OCI-LY7 (cell line): ENCODE measurements at regions not wholly inside any gene's neighbourhood (a gene's known extent, or its start where the extent isn't known, plus 50 kb on each side); places are given as distances from the start of the nearest gene placed in this dataset.

Experiments
- CTCF ChIP-seq: fragments of 200-600 bp; sonication (generic); conservative IDR thresholded peaks from 2 replicates; pipeline ENCODE4 v1.5.1; 2014; ENCODE audit warnings: mild to moderate bottlenecking, antibody characterized with exemption, low read length, moderate library complexity, mixed read lengths
- EZH2phosphoT487 ChIP-seq: fragments of 200-600 bp; sonication (generic); IDR thresholded peaks from 2 replicates; pipeline ENCODE4 v1.6.1; 2018; ENCODE audit warnings: low read depth, borderline replicate concordance, mild to moderate bottlenecking, mixed run types, antibody characterized with exemption, low read length, moderate library complexity, mixed read lengths

- TF ChIP-seq CTCF (no peak), EZH2phosphoT487 (no peak)
These were observed 231.9 kb upstream of the COX10 start for GRCh38 chr17:13837417-13837816.
